ENCODE measurements at regions not wholly inside any gene's neighbourhood (a gene's known extent, or its start where the extent isn't known, plus 50 kb on each side); places are given as distances from the start of the nearest gene placed in this dataset.
"Not testable (repeated sequence)": the region's sequence is repeated elsewhere in the genome, so short reads cannot be mapped to it uniquely, and the experiment has no call there.

GRCh38 chr9:108441251-108441650, 414.5 kb downstream of the ACTL7B start:
- no peak for DNase-seq

- DNase-seq, result no peak
Measured at GRCh38 chr9:108439947-108440346, 415.8 kb downstream of the ACTL7B start.

GRCh38 chr9:108437656-108438055, 418.1 kb downstream of the ACTL7B start:
- no peak for DNase-seq

- DNase-seq, result no peak
Measured at GRCh38 chr9:108436448-108436847, 419.3 kb downstream of the ACTL7B start.

GRCh38 chr9:108434502-108434901, 421.3 kb downstream of the ACTL7B start:
- no peak for DNase-seq

GRCh38 chr9:108434036-108434435, 421.8 kb downstream of the ACTL7B start:
- no peak for DNase-seq

- DNase-seq, result no peak
Measured at GRCh38 chr9:108430655-108431054, 425.1 kb downstream of the ACTL7B start.

- no peak for DNase-seq
Measured at GRCh38 chr9:108427751-108428150, 428.0 kb downstream of the ACTL7B start.

GRCh38 chr9:108426421-108426940, 429.3 kb downstream of the ACTL7B start:
- DNase-seq, result not testable (repeated sequence)

- no peak for DNase-seq
Measured at GRCh38 chr9:108423433-108423832, 432.4 kb downstream of the ACTL7B start.

- no peak for DNase-seq
Measured at GRCh38 chr9:108419379-108419778, 436.4 kb downstream of the ACTL7B start.

GRCh38 chr9:108417726-108418125, 438.1 kb downstream of the ACTL7B start:
- no peak for DNase-seq

GRCh38 chr9:108417312-108417711, 438.5 kb downstream of the ACTL7B start:
- DNase-seq, result no peak

- no peak for DNase-seq
Measured at GRCh38 chr9:108416324-108416723, 439.5 kb downstream of the ACTL7B start.

- no peak for DNase-seq
Measured at GRCh38 chr9:108413809-108414208, 442.0 kb downstream of the ACTL7B start.

GRCh38 chr9:108412755-108413154, 443.0 kb downstream of the ACTL7B start:
- DNase-seq, result no peak

- DNase-seq, result no peak
Measured at GRCh38 chr9:108411632-108412031, 444.2 kb downstream of the ACTL7B start.

- no peak for DNase-seq
Measured at GRCh38 chr9:108410161-108410560, 445.6 kb downstream of the ACTL7B start.

- DNase-seq, result no peak
Measured at GRCh38 chr9:108400297-108400696, 455.5 kb downstream of the ACTL7B start.

GRCh38 chr9:108399851-108400250, 455.9 kb downstream of the ACTL7B start:
- no peak for DNase-seq

- DNase-seq, result no peak
Measured at GRCh38 chr9:108397286-108397685, 458.5 kb downstream of the ACTL7B start.

- no peak for DNase-seq
Measured at GRCh38 chr9:108396611-108397010, 459.2 kb downstream of the ACTL7B start.

- DNase-seq, result no peak
Measured at GRCh38 chr9:108396193-108396592, 459.6 kb downstream of the ACTL7B start.

GRCh38 chr9:108395421-108395820, 460.4 kb downstream of the ACTL7B start:
- DNase-seq, result no peak

- no peak for DNase-seq
Measured at GRCh38 chr9:108394726-108395125, 461.1 kb downstream of the ACTL7B start.

All from DMS79 (cell line).